Adipocyte (in vitro differentiated cells): ENCODE measurements at regions not wholly inside any gene's neighbourhood (a gene's known extent, or its start where the extent isn't known, plus 50 kb on each side); places are given as distances from the start of the nearest gene placed in this dataset.
"Not testable (repeated sequence)": the region's sequence is repeated elsewhere in the genome, so short reads cannot be mapped to it uniquely, and the experiment has no call there.

Experiments
- DNase-seq: peaks from one replicate; pipeline ENCODE4 v3.0.0-alpha.2; 2015; ENCODE audit warnings: low read depth
- H3K27me3 ChIP-seq: replicated peaks from 2 replicates; pipeline ENCODE4 v1.7.0; 2013; ENCODE audit warnings: mild to moderate bottlenecking, low read length, moderate library complexity; ENCODE audit not compliant: control insufficient read depth, insufficient read depth
- H3K36me3 ChIP-seq: 2 replicates; pipeline ENCODE4 v1.7.0; 2013; ENCODE audit warnings: low read length, mild to moderate bottlenecking, moderate library complexity; ENCODE audit not compliant: control insufficient read depth, insufficient read depth, severe bottlenecking
- H3K4me1 ChIP-seq: 2 replicates; pipeline ENCODE4 v1.7.0; 2013; ENCODE audit warnings: mild to moderate bottlenecking, low read length, moderate library complexity; ENCODE audit not compliant: control insufficient read depth, insufficient read depth
- H3K4me3 ChIP-seq: 2 replicates; pipeline ENCODE4 v1.7.0; 2013; ENCODE audit warnings: mild to moderate bottlenecking, low read length, moderate library complexity
- H3K9ac ChIP-seq: 2 replicates; pipeline ENCODE4 v1.7.0; 2013; ENCODE audit warnings: mild to moderate bottlenecking, low read length, moderate library complexity
- H3K9me3 ChIP-seq: 2 replicates; pipeline ENCODE4 v1.7.0; 2013; ENCODE audit warnings: mild to moderate bottlenecking, low read length, moderate library complexity; ENCODE audit not compliant: control insufficient read depth

DNA sequence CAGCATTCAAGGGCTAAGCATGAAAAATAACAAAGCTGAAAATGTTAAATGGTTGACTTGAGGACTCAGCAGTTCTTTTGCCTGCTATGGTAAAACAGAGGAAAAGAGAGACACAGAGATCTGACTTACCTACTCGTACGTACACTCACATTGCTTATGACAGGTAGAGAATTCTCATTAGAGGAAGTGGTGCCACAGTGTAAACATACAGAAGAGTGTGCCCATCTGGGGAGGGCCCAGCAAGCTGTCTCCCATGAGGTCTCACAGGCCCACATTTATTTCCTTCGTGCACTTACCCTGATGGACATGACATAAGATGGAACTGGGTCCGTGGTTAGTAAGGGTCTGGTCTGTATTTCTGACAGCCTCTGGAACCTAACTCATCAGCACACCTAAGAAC, 729.1 kb downstream of the BCL11A start:
- H3K36me3 ChIP-seq = no peaks in the 10 kb centered on the region
- no peak for DNase-seq
- H3K27me3 ChIP-seq = no peaks in the 10 kb centered on the region
- H3K4me1 ChIP-seq = no peaks in the 10 kb centered on the region
- no peak overlapping the region for H3K9ac ChIP-seq
- no peaks in the 10 kb centered on the region for H3K9me3 ChIP-seq
- H3K4me3 ChIP-seq = no peak overlapping the region

DNA sequence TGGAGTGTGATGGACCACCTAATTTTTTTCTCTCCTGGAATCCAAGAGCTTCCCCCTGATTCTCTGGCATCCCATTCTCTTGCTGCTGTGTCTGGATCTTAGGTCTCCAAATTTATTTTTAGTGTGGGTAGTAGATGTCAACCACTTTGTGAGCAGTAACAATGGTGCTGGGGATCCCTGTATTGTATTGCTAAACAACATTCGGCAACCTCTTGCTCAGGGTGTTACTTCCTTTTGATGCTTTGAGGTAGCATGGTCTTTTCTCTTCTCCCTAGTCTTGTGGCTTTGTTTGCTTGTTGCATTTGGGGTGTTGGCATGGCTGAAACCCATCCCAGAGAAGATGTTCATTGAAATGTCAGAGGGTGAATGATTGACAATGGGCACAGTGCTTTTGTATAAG, 737.4 kb downstream of the BCL11A start:
- H3K9me3 ChIP-seq = no peaks in the 10 kb centered on the region
- H3K4me1 ChIP-seq = no peaks in the 10 kb centered on the region
- H3K9ac ChIP-seq = no peak overlapping the region
- H3K27me3 ChIP-seq = no peaks in the 10 kb centered on the region
- no peak for DNase-seq
- no peaks in the 10 kb centered on the region for H3K36me3 ChIP-seq
- H3K4me3 ChIP-seq = no peak overlapping the region

DNA sequence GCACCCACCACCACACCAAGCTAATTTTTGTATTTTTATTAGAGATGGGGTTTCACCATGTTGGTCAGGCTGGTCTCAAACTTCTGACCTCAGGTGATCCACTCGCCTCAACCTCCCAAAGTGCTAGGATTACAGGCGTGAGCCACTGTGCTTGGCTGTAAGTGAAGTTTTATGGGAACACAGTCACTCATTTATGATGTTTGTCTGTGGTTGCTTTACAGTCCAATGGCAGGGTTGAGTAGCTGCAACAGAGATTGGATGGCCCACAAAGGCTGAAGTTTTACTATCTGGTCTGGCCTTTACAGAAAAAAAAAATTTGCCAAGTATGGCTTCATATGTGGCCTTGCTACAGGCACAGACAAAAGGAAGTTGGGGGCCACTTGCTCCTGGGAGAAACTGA, 743.2 kb downstream of the BCL11A start:
- H3K4me3 ChIP-seq, H3K4me1 ChIP-seq, H3K36me3 ChIP-seq, H3K9ac ChIP-seq, DNase-seq, H3K9me3 ChIP-seq, H3K27me3 ChIP-seq: not testable (repeated sequence)

DNA sequence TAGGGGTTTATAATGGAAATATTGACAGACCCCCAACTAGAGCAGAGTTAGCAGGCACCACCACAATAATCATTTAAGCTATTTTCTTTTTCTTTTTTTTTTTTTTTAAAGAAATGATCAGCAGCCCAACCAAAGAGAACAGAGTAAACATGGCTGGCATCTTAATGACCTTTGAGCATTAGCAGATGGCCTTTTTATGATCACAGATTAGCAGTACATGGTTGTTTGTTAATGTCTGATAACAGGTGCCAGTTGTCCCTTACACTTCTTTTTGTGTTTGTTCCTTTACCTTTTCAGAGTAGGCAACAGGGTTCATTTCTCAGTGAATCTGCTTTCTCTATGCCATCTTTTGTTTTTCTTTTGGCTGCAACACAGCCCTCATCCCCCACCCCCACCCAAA, 747.0 kb downstream of the BCL11A start:
- Histone ChIP-seq H3K4me3 (no peak overlapping the region), H3K27me3 (no peaks in the 10 kb centered on the region), H3K4me1 (no peaks in the 10 kb centered on the region), H3K36me3 (no peaks in the 10 kb centered on the region), H3K9ac (no peak overlapping the region), H3K9me3 (no peaks in the 10 kb centered on the region)
- no peak for DNase-seq

DNA sequence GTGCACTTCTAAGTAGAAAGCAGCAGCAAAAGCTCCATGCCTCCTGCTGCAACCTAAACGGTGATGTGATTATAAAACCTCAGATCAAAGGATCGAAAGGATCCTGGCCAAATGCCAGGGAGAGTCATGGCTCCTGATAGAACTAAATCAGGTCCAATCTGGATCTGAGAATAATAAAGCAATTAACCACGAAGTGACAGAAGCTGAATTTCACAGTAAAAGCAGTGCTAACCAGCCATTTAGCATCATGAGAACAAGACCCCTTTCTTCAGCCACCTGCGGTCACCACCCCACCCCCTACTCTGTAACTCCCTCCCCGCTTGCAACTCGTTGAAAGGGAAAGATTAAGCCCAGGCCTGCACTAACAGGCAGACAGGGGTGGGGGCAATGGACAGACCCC, 748.7 kb downstream of the BCL11A start:
- H3K27me3 ChIP-seq = no peaks in the 10 kb centered on the region
- H3K4me1 ChIP-seq = no peaks in the 10 kb centered on the region
- no peaks in the 10 kb centered on the region for H3K36me3 ChIP-seq
- no peaks in the 10 kb centered on the region for H3K9me3 ChIP-seq
- no peak overlapping the region for H3K9ac ChIP-seq
- no peak for DNase-seq
- H3K4me3 ChIP-seq = no peak overlapping the region

DNA sequence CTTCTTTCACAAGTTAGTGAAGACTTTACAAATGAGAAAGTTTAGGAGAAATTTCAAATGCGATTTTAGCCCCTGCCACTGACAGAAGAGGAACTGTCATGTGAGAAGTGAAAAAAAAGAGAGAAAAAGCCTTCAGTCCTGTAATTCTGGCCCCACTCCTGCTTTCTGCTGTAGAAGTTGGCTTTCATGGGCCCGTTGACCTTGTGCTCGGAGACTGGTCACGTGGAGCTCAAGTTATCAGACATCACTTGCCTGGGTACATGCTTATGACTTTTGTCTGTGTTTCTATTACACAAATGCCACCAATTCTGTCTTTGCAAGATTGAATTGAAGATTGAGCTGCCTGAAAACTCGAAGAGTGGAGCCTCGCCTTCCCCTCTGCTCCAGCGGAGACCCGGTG, 749.9 kb downstream of the BCL11A start:
- no peaks in the 10 kb centered on the region for H3K4me1 ChIP-seq
- no peak for DNase-seq

DNA sequence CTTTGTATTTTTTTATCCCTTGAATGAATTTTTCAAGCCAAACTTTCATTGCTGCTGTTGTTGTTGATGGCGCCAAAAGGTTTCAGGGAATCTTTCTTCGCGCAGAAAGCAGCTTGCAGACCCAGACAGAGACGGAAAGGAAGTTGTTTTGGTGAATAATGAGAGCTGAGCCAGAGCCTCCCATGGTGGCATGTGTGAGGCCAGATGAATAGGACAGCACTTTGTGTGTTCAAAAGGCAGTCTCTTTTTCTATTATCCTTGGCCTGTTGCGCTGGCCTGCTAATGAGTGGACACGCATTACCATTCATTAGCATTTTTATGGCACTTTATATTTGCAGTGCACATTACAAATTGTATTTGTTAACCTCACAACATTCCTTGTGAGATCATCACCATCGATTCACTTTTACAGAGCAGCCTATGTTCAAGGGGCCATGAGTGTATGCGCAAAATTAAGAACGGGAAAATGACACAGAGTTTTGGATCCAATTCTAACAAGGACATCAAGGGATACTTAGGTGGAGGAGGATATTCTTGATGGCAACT, 754.7 kb downstream of the BCL11A start:
- Histone ChIP-seq H3K4me1 (no peaks in the 10 kb centered on the region), H3K36me3 (no peaks in the 10 kb centered on the region), H3K27me3 (no peaks in the 10 kb centered on the region), H3K9ac (no peak overlapping the region), H3K4me3 (no peak overlapping the region), H3K9me3 (no peaks in the 10 kb centered on the region)
- no peak for DNase-seq

More for the DNA sequence above, 749.9 kb downstream of the BCL11A start:
- no peak overlapping the region for H3K4me3 ChIP-seq
- H3K27me3 ChIP-seq = no peaks in the 10 kb centered on the region
- no peak overlapping the region for H3K9ac ChIP-seq
- no peaks in the 10 kb centered on the region for H3K36me3 ChIP-seq
- no peaks in the 10 kb centered on the region for H3K9me3 ChIP-seq

DNA sequence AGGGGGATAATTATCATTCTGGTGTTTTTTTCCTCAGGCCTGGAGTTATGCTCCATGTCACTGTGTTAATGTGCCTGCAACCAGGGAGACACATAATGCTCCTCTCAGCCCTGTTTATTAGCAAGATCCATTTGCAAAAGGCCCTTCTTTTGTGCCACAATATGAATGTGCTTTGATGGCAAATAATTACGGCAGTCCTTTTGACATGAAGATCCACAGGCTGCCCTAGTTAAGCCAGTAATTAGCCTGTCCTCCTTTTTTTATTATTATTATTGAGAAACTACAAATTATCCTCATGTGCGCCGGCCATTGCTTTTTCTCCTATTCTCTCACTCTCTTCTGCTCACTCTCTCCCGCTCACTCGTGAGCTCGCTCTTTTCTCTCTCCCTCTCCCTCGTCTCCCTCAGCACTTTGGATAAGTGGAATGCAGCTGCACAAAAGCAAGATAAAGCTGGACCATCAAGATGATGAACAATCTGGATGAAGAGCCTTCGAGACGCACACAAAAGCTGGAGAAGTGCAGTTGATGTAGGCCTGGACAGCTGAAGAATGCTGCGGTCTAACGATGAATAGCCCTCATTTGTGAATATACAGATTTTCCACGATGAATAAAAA, 762.3 kb downstream of the BCL11A start:
- no peak for DNase-seq
- Histone ChIP-seq H3K4me1 (no peaks in the 10 kb centered on the region), H3K4me3 (no peak overlapping the region), H3K36me3 (no peaks in the 10 kb centered on the region), H3K27me3 (peaks cover 3% of the 10 kb centered on the region), H3K9ac (no peak overlapping the region), H3K9me3 (no peaks in the 10 kb centered on the region)

DNA sequence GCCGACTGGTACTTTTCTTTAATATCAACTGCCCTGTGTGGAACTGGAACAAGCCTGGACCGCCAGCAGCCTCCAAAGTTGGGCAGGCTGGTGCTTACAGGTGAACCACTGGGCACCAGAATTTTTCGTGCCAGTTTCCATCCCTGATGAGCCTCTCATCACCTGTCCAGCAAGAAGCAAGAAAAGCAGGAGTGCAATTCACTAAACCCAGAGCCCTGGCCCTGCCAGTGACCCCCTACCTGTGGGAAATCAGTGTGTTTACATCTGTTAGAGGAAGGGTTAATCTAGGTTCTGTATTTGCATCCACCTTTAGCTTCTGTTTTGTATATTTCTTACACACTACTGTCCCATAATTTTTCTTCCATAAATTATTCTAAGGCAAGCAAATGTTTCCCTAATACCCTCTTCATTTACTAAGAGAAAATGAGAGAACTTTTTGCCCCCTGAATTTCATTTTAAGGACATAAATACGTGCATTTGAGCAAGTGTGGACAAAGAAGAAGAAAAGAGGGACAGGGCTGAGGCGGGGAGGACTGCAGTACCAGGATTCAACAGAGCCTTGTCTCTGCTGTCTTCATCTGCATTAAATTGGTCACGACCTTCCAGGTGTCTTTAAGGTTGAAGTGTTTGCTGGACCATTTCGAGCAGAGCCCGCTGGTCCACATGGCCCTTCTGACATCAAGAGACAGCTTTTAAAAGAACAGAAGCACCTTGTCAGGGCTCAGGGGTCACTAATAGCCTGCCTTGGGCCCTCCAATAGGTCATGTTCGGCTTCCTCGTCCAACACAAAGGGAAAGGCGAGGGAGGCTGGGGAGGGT, 763.1 kb downstream of the BCL11A start:
- no peak overlapping the region for H3K9ac ChIP-seq
- H3K4me1 ChIP-seq = no peaks in the 10 kb centered on the region
- H3K4me3 ChIP-seq = no peak overlapping the region
- no peaks in the 10 kb centered on the region for H3K36me3 ChIP-seq
- DNase-seq = no peak
- peaks cover 3% of the 10 kb centered on the region for H3K27me3 ChIP-seq
- H3K9me3 ChIP-seq = no peaks in the 10 kb centered on the region

DNA sequence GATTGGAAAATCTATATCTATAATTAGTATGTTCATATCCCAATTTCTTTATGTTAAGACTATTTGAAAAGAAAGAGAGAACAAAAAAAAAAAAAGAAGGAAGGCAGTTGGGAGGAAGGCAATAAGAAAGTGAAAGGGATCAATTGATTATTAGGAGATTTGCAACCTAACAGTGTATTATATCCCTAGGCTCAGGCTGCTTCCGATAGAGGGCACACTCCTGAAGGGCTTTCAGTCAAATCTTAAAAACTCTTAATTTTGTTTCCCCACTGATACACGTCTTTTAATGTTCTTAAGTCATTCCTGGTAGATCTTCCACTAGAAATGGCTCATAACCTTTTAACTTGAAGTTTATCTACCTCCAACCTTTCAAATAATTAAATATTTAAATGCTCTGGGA, 763.9 kb downstream of the BCL11A start:
- DNase-seq = no peak
- Histone ChIP-seq H3K4me3 (no peak overlapping the region), H3K4me1 (no peaks in the 10 kb centered on the region), H3K9ac (no peak overlapping the region), H3K36me3 (no peaks in the 10 kb centered on the region), H3K9me3 (no peaks in the 10 kb centered on the region), H3K27me3 (peaks cover 3% of the 10 kb centered on the region)

DNA sequence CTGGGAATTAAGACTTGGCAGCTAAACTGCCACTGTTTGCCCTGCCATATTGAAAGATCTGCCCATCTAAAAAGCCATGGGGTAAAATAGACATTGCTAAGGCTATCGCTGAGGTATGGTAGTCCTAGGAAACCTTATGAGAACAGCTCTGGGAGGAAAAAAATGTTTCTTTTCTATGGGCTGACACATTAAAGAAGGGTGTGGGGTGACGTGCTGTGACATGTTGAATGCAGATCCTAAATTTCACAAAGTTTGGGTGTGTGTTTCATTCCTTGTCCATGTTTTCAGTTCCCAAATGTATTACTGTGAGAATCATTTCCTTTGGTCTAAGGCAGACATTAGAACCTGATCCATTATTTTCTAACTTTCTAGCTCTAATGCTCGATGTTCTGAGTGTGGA, 766.4 kb downstream of the BCL11A start:
- no peaks in the 10 kb centered on the region for H3K36me3 ChIP-seq
- H3K27me3 ChIP-seq = peaks cover 3% of the 10 kb centered on the region
- H3K4me1 ChIP-seq = no peaks in the 10 kb centered on the region
- no peak overlapping the region for H3K9ac ChIP-seq
- no peaks in the 10 kb centered on the region for H3K9me3 ChIP-seq
- H3K4me3 ChIP-seq = no peak overlapping the region
- no peak for DNase-seq
